Testis (tissue), 2 donors: ENCODE measurements at regions not wholly inside any gene's neighbourhood (a gene's known extent, or its start where the extent isn't known, plus 50 kb on each side); places are given as distances from the start of the nearest gene placed in this dataset.

Experiments used
- POLR2A ChIP-seq: fragments of 450-650 bp; IDR thresholded peaks from one replicate; pipeline ENCODE4 v1.6.1; 2017; ENCODE audit warnings: antibody characterized with exemption, mild to moderate bottlenecking, moderate library complexity
- TF ChIP-seq, protein P1 (sequence below), 3 experiments: fragments of 450-650 bp in 2 of 3; fragments of 200-600 bp in 1 of 3; sonication (generic) in 1 of 3; IDR thresholded peaks; one replicate each; pipeline ENCODE4 v1.5.1; 2016 to 2019; ENCODE audit warnings: antibody characterized with exemption in 3 of 3, mild to moderate bottlenecking in 2 of 3, moderate library complexity in 1 of 3

DNA sequence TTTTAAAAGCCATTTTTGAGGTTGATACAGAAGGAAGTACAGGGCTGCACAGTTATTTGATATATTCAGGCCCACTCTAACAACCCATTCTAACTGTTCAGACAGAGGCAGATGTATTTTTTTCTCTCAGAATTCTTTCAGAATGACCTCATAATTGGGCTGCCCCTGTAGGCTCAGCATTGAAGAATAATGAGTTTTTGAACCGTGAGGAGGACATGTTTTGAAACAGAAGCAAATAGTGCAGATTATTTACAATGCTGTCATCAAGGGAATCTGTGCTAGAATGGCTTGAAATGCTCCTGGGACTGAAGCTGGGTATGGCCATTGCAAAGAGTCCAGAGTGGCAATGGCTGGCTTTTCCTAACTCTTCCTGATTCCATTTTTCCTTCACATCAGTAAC is 158.1 kb downstream of the SOX3 start:
- TF ChIP-seq, protein P1, sequence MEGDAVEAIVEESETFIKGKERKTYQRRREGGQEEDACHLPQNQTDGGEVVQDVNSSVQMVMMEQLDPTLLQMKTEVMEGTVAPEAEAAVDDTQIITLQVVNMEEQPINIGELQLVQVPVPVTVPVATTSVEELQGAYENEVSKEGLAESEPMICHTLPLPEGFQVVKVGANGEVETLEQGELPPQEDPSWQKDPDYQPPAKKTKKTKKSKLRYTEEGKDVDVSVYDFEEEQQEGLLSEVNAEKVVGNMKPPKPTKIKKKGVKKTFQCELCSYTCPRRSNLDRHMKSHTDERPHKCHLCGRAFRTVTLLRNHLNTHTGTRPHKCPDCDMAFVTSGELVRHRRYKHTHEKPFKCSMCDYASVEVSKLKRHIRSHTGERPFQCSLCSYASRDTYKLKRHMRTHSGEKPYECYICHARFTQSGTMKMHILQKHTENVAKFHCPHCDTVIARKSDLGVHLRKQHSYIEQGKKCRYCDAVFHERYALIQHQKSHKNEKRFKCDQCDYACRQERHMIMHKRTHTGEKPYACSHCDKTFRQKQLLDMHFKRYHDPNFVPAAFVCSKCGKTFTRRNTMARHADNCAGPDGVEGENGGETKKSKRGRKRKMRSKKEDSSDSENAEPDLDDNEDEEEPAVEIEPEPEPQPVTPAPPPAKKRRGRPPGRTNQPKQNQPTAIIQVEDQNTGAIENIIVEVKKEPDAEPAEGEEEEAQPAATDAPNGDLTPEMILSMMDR (IDR thresholded peaks at IDR 0.05) = no peak
- no peak for TF ChIP-seq POLR2A
